HCT116 (cell line): ENCODE measurements at regions not wholly inside any gene's neighbourhood (a gene's known extent, or its start where the extent isn't known, plus 50 kb on each side); places are given as distances from the start of the nearest gene placed in this dataset.

Source experiments
- ATAC-seq: fragments of 200-7000 bp; cut with Tn5 transposase; 2 replicates; pipeline ENCODE4 v1.9.1; 2020; ENCODE audit warnings: mild to moderate bottlenecking, moderate library complexity
- BruUV-seq: library from RNA; stranded (reverse); fragments of 400-500 nt; replicated peaks from 2 replicates; lab custom pipeline; 2021; lab: Mats Ljungman, UMichigan
- CTCF ChIA-PET: fragments of 300-600 bp; sonication (Branson Sonifier 250); formaldehyde crosslinking; loops from one replicate; lab custom pipeline; 2021; ENCODE audit warnings: antibody characterized with exemption; lab: Charles Lee
- POLR2A ChIA-PET: fragments of 300-600, 350-600 bp; sonication (Branson Sonifier 250); formaldehyde crosslinking; loops from one replicate; lab custom pipeline; 2021; ENCODE audit warnings: antibody characterized with exemption; lab: Charles Lee
- RAD21 ChIA-PET, 2 experiments: fragments of 300-600 bp; sonication (Branson Sonifier 250); formaldehyde crosslinking; loops; one replicate each; lab custom pipeline; 2023; ENCODE audit warnings: low total read pairs in 2 of 2; ENCODE audit not compliant: uncharacterized antibody in 2 of 2, unreplicated experiment in 2 of 2, low non-redundant PET in 1 of 2; lab: Charles Lee
- DNase-seq: peaks from one replicate; pipeline ENCODE4 v3.0.0-alpha.2; 2010; ENCODE audit warnings: low read depth, low spot score
- H2AFZ ChIP-seq: fragments of 200-600 bp; shearing (Covaris generic), sonication (generic); 2 replicates; pipeline ENCODE4 v1.6.1; 2017; ENCODE audit warnings: low read depth, mixed run types, mixed read lengths, antibody characterized with exemption, low read length; ENCODE audit not compliant: poor library complexity, severe bottlenecking
- H3K27ac ChIP-seq: 2 replicates; pipeline ENCODE4 v1.5.1; 2012; ENCODE audit warnings: low read depth, low read length
- H3K27me3 ChIP-seq: fragments of 200-600 bp; sonication (generic); 2 replicates; pipeline ENCODE4 v1.6.1; 2016; ENCODE audit warnings: mixed run types, low read length, mixed read lengths; ENCODE audit not compliant: insufficient read depth
- H3K36me3 ChIP-seq, 2 experiments: fragments of 200-500 bp in 1 of 2; fragments of 200-600 bp in 1 of 2; sonication (Bioruptor generic) in 1 of 2; sonication (generic) in 1 of 2; 2 replicates each; pipeline versions ENCODE4 v1.5.1 to v1.6.1; 2014 to 2016; ENCODE audit warnings: low read length in 2 of 2, inconsistent platforms in 1 of 2, mixed read lengths in 1 of 2, mixed run types in 1 of 2; ENCODE audit not compliant: insufficient read depth in 2 of 2, control insufficient read depth in 1 of 2
- H3K4me1 ChIP-seq, 2 experiments: fragments of 200-600 bp in 1 of 2; sonication (generic) in 1 of 2; 2 replicates each; pipeline versions ENCODE4 v1.5.1 to v1.6.1; 2012 to 2017; ENCODE audit warnings: low read length in 2 of 2, inconsistent platforms in 1 of 2, mild to moderate bottlenecking in 1 of 2, mixed read lengths in 1 of 2, mixed run types in 1 of 2, moderate library complexity in 1 of 2; ENCODE audit not compliant: insufficient read depth in 2 of 2, control insufficient read depth in 1 of 2
- H3K4me2 ChIP-seq: fragments of 200-600 bp; sonication (generic); 2 replicates; pipeline ENCODE4 v1.6.1; 2017; ENCODE audit warnings: mixed run types, low read length, mixed read lengths
- H3K4me3 ChIP-seq, 2 experiments: fragments of 200-600 bp in 1 of 2; sonication (generic) in 1 of 2; replicated peaks in 1 of 2; 2 replicates each; pipeline ENCODE4 v1.5.1; 2011 to 2016; ENCODE audit warnings: low read length in 2 of 2, control low read depth in 1 of 2, low read depth in 1 of 2, mild to moderate bottlenecking in 1 of 2, mixed read lengths in 1 of 2, mixed run types in 1 of 2
- H3K79me2 ChIP-seq: fragments of 200-600 bp; sonication (generic); 2 replicates; pipeline ENCODE4 v1.6.1; 2017; ENCODE audit warnings: mild to moderate bottlenecking, mixed run types, low read length, moderate library complexity, mixed read lengths; ENCODE audit not compliant: insufficient read depth
- H3K9ac ChIP-seq: fragments of 200-600 bp; sonication (generic); 2 replicates; pipeline ENCODE4 v1.6.1; 2016; ENCODE audit warnings: low read length, mixed read lengths
- H3K9me2 ChIP-seq: fragments of 200-600 bp; sonication (generic), shearing (Covaris generic); 2 replicates; pipeline ENCODE4 v1.6.1; 2017; ENCODE audit warnings: mixed run types, mild to moderate bottlenecking, moderate library complexity; ENCODE audit not compliant: insufficient read depth
- H3K9me3 ChIP-seq, 2 experiments: fragments of 200-500 bp in 1 of 2; fragments of 200-600 bp in 1 of 2; sonication (Bioruptor generic) in 1 of 2; sonication (generic) in 1 of 2; 2 replicates each; pipeline ENCODE4 v1.6.1; 2014 to 2017; ENCODE audit warnings: low read length in 2 of 2, mixed read lengths in 2 of 2, inconsistent platforms in 1 of 2, low read depth in 1 of 2, mild to moderate bottlenecking in 1 of 2, mixed run types in 1 of 2, moderate library complexity in 1 of 2; ENCODE audit not compliant: control insufficient read depth in 1 of 2, insufficient read depth in 1 of 2
- H4K20me1 ChIP-seq: fragments of 200-600 bp; sonication (generic), shearing (Covaris generic); 2 replicates; pipeline ENCODE4 v1.6.1; 2017; ENCODE audit warnings: mixed run types, mild to moderate bottlenecking, moderate library complexity; ENCODE audit not compliant: insufficient read depth
- CEBPB ChIP-seq: IDR thresholded peaks from 2 replicates; pipeline ENCODE4 v1.6.1; 2012; ENCODE audit warnings: low read depth
- CTCF ChIP-seq, 3 experiments: fragments of 200-600 bp in 1 of 3; sonication (generic) in 1 of 3; IDR thresholded peaks in 2 of 3; conservative IDR thresholded peaks in 1 of 3; 2 replicates each; pipeline ENCODE4 v1.5.1; 2012 to 2017; ENCODE audit warnings: low read depth in 2 of 3, low read length in 2 of 3, antibody characterized with exemption in 1 of 3, borderline replicate concordance in 1 of 3, control low read depth in 1 of 3, mild to moderate bottlenecking in 1 of 3, mixed read lengths in 1 of 3, mixed run types in 1 of 3, moderate library complexity in 1 of 3; ENCODE audit not compliant: insufficient read depth in 1 of 3
- EGR1 ChIP-seq: IDR thresholded peaks from 2 replicates; pipeline ENCODE4 v1.6.1; 2012; ENCODE audit warnings: low read depth
- ELF1 ChIP-seq: IDR thresholded peaks from 2 replicates; pipeline ENCODE4 v1.6.1; 2012; ENCODE audit warnings: low read depth, borderline replicate concordance
- EZH2phosphoT487 ChIP-seq: fragments of 200-600 bp; IDR thresholded peaks from 2 replicates; pipeline ENCODE4 v1.6.1; 2018; ENCODE audit warnings: antibody characterized with exemption, borderline replicate concordance
- FOSL1 ChIP-seq: IDR thresholded peaks from 2 replicates; pipeline ENCODE4 v1.6.1; 2012; ENCODE audit warnings: low read depth
- JUND ChIP-seq: IDR thresholded peaks from 2 replicates; pipeline ENCODE4 v1.6.1; 2012
- POLR2AphosphoS5 ChIP-seq: IDR thresholded peaks from 2 replicates; pipeline ENCODE4 v1.6.1; 2011; ENCODE audit warnings: mild to moderate bottlenecking, low read depth, low read length, moderate library complexity
- REST ChIP-seq: IDR thresholded peaks from 2 replicates; pipeline ENCODE4 v1.6.1; 2012; ENCODE audit warnings: low read depth
- SIN3A ChIP-seq: IDR thresholded peaks from 2 replicates; pipeline ENCODE4 v1.6.1; 2012; ENCODE audit warnings: low read depth
- SRF ChIP-seq: IDR thresholded peaks from 2 replicates; pipeline ENCODE4 v1.6.1; 2012; ENCODE audit warnings: low read depth
- TCF7L2 ChIP-seq: IDR thresholded peaks from 2 replicates; pipeline ENCODE4 v1.7.0; 2011; ENCODE audit warnings: borderline replicate concordance, inconsistent platforms; ENCODE audit not compliant: insufficient read depth, insufficient read length; ENCODE audit errors: extremely low read depth
- ZBTB33 ChIP-seq: IDR thresholded peaks from 2 replicates; pipeline ENCODE4 v1.6.1; 2011; ENCODE audit warnings: mild to moderate bottlenecking, low read length, moderate library complexity; ENCODE audit not compliant: insufficient replicate concordance; ENCODE audit errors: extremely low read depth
- ZFX ChIP-seq: fragments of 450-650 bp; IDR thresholded peaks from 2 replicates; pipeline ENCODE4 v1.6.1; 2017
- intact Hi-C: fragments of 100-400 bp; cut with micrococcal nuclease; formaldehyde crosslinking; loops from 2 replicates; pipeline ENCODE4 v1.10.0; 2022
- TF ChIP-seq, protein P1 (sequence below): IDR thresholded peaks from 2 replicates; pipeline ENCODE4 v1.6.1; 2012

- Histone ChIP-seq H3K79me2 (no peaks in the 10 kb centered on the region), H3K4me1 (no peaks in the 10 kb centered on the region), H3K9me2 (no peaks in the 10 kb centered on the region), H3K36me3 (no peaks in the 10 kb centered on the region), H2AFZ (no peak overlapping the region), H3K4me2 (no peak overlapping the region), H3K27ac (no peak overlapping the region), H4K20me1 (no peaks in the 10 kb centered on the region), H3K9me3 (no peaks in the 10 kb centered on the region), H3K9ac (no peak overlapping the region), H3K27me3 (no peaks in the 10 kb centered on the region), H3K4me3 (no peak overlapping the region)
- TF ChIP-seq EGR1 = no peak
- no peak for TF ChIP-seq ZFX
- no peak for TF ChIP-seq CTCF (IDR thresholded peaks at IDR 0.05 in 2 of 3, conservative IDR thresholded peaks at IDR 0.05 in 1 of 3; ENCODE audit: borderline replicate concordance in 1 of 3, insufficient read depth in 1 of 3, low read depth in 2 of 3, low read length in 2 of 3)
- TF ChIP-seq TCF7L2 = no peak
- TF ChIP-seq ZBTB33 = no peak
- TF ChIP-seq, protein P1, sequence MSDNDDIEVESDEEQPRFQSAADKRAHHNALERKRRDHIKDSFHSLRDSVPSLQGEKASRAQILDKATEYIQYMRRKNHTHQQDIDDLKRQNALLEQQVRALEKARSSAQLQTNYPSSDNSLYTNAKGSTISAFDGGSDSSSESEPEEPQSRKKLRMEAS = no peak
- TF ChIP-seq SIN3A = no peak
- TF ChIP-seq FOSL1 = no peak
- TF ChIP-seq SRF = no peak
- no peak for TF ChIP-seq REST
- no peak for TF ChIP-seq EZH2phosphoT487
- no peak for TF ChIP-seq POLR2AphosphoS5
- no peak for TF ChIP-seq JUND
- no peak for TF ChIP-seq ELF1
- no peak for TF ChIP-seq CEBPB
- intact Hi-C loops = no loop called here
- BruUV-seq = no TSS peak
- no peak for DNase-seq
- ATAC-seq = no peak
- POLR2A ChIA-PET = no interaction called here
- RAD21 ChIA-PET = no interaction called here
- CTCF ChIA-PET = no interaction called here
Observed at GRCh38 chr12:125567581-125567980, 502.3 kb downstream of the AACS start.
